ENCODE measurements at regions not wholly inside any gene's neighbourhood (a gene's known extent, or its start where the extent isn't known, plus 50 kb on each side); places are given as distances from the start of the nearest gene placed in this dataset.
"Not testable (repeated sequence)": the region's sequence is repeated elsewhere in the genome, so short reads cannot be mapped to it uniquely, and the experiment has no call there.

DNA sequence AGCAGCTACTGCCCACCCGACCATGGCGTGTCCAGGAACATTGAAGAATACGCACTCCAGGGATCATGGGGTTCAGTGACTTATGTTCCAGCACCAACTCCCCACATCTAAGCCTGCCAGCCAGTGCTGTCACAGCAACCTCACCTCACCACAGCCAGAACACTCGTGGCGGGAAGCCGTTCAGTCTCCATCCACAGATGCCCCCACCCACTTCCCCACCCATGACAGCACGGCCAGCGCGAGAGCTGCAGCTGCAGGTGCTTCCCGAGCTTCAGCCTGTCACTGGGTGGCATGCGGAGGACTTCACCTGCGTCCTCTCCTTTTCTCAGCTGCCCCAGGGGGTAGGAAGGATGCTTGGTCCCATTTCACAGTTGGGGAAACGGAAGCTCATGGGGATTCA is 50.3 kb downstream of the RBFOX3 start:
- DNase-seq: no peak

DNA sequence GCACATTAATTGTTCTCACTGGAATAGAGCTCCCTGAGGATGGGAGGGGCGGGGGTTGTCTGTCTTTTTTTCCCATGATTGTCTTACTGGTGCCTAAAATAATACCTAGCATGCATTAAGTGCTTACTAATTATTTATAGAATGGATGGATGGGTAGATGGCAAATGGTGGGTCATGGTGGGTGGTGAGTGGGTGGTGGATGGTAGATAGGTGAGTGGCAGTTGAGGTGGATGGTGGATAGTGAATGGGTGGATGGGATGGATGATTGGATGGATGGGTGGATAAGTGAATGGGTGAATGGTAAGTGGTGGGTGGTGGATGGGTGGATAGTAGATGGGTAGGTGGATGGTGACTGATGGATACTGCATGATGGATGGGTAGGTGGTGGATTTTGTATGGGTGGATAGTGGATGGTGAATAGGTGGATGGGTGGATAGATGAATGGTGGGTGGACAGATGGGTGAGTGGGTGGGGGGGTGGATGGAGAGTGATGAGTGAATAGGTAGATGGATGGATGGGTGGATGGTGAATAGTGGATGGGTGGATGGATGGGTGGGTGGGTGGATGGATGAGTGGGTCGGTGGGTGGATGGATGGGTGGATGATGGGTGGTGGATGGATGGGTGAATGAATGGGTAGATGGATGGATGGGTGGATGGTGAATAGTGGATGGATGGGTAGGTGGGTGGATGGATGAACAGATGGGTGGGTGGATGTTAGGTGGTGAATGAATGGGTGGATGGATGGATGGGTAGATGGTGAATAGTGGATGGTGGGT is 51.6 kb downstream of the RBFOX3 start:
- DNase-seq: no peak

DNA sequence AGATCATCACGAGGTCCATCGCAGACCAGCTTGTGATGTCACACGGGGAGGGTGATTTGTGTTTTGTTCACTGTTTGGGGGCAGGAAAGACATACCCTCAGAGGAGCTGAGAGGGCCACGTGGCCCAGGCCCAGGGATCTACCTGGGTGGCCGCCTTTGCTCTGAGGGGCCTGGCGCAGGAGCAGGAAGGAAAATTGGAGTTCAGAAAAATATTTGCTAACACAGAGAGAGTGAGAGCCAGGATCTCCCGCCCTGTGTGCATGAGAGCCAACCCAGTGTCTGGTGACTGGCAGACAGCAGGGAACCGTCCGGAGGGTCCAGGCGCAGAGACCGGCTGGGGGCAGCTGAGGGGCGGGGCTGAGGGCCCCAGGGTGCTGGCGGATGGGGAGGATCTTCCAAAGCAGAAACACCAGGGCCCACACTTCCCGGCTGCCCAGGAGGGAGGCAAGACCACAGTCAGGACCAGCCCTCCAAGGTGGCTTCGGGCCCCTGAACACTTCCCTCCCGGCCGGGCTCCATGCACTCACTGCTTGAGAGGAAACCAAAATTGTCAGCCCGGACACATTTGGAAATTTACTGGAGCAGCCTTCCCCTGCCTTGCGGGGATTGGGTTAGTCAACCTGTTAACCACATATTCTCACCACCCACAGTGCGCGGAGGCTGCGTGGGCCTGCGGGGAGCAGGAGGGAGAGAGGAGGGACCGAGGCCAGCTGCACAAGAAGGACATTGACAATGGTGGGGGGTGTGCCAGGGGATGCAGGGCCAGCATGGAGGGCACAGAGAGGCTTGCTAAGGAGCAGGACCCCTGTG is 52.6 kb downstream of the RBFOX3 start:
- no peak for DNase-seq

DNA sequence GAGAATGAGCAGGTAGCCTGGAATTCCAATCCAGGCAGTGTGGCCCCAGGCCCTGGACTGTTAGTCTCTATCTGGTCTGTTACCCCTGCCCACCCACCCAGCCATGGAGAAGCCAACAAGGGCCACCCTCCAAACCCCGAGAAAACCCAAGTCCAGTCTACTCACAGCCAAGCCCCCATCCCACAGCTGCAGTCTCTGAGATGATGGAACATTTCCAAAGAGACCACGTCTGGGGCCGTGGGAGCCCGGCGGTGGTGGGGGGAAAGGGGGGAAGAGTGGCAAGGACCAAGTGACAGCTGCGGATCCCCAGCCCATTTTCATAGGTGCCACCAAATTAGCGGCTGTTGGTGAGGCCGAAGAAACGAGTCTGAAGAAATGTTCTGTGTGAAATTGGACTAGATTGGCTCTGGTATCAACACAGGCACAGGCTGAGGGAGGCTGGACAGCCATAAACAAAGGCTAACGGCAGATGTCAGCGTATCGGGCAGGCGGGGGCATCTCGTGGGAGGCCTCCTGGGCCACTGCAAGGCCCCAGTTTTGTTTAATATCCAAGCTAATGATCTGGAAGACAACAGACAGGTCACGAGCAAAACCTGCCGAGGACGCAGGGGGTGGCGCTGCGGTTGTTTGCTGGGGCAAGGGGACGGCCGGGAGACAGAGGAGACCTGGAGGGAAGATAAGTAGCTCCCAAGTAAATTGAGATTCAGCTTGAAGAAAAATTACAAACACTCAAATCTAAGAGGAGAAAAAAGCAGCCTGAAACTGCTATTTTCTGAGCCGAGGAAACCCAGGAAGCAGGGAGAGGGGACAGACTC is 53.4 kb downstream of the RBFOX3 start:
- no peak for DNase-seq

DNA sequence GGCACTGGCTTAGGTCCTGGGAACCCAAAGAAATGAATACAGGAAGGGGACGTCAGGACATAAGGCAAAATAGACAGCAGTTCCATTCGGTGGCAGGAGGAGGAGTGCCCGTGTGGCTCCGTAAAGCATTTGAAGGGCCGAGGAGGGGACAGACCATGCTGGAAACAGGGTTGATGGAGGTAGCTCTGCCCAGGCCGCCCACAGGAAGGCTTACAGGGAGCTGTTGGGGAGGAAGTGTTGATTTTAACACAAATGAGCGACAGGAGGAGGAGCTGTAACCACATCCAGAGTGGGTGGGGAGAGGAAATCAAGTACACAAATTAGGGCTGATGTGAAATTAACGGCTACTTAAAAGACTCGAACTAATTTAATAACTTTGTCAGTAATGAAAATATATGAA is 54.6 kb downstream of the RBFOX3 start:
- no peak for DNase-seq

DNA sequence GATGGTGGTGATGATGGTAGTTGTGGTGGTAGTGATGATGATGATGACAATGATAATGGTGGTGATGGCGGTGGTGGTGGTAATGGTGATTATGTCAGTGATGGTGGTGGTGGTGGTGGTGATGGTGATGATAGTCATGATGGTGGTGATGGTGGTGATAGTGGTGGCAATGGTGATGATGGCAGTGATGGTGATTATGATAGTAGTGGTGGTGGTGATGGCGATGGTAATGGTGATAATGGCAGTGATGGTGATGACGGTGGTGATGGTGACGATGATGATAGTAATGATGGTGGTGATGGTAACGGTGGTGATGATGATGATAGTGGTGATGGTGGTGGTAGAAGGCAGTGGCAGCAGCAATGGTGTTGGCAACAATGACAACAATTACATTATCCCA is 55.3 kb downstream of the RBFOX3 start:
- no peak for DNase-seq

DNA sequence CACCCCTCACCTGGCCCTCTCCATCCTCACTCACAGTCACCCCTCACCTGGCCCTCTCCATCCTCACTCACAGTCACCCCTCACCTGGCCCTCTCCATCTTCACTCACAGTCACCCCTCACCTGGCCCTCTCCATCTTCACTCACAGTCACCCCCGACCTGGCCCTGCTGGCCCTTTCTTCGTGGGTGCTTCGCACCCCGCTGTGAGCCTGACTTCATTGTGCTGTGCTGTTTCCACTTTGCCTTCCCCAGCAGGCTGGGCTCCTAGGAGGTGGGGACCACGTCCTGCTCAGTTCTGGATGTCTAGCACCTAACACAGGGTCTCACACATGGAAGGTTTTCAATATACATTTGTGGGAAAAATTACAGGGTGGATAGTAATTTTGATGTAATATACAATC is 56.5 kb downstream of the RBFOX3 start:
- not testable (repeated sequence) for DNase-seq

DNA sequence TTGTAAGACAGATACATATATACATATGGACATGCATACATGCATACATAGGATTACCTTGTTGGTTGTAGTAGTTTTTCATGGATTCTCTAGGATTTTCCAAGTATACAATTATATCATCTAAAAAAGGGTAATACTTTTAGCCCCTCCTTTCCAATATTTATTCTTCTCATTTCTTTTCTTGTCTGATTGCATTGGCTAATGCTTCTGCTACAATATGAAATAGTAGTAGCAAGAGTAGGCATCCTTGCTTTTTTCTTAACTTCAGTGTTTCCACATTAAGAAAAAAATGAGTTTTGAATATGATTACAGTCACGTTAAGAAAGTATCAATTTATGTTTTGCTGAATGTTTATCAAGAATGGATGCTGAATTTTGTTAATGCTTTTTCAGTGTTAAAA is 58.0 kb downstream of the RBFOX3 start:
- no peak for DNase-seq

DNA sequence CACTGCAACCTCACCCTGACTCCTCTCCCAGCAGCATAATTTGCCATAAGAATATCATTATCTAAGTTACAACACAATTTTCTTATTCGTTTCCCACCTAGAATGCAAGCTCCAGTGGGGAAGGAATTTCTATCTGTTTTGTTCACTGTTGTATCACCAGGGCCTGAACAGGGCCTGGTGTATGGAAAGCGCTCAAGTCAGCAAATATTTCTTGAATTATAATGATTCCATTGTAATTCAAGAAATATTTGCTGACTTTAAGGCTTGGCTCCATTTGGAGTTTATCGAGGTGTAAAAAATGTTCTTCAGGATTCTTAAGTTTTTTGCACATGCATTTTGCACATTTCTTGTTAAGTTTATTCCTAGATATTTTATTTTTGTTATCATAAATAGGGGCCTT is 58.4 kb downstream of the RBFOX3 start:
- DNase-seq: no peak

DNA sequence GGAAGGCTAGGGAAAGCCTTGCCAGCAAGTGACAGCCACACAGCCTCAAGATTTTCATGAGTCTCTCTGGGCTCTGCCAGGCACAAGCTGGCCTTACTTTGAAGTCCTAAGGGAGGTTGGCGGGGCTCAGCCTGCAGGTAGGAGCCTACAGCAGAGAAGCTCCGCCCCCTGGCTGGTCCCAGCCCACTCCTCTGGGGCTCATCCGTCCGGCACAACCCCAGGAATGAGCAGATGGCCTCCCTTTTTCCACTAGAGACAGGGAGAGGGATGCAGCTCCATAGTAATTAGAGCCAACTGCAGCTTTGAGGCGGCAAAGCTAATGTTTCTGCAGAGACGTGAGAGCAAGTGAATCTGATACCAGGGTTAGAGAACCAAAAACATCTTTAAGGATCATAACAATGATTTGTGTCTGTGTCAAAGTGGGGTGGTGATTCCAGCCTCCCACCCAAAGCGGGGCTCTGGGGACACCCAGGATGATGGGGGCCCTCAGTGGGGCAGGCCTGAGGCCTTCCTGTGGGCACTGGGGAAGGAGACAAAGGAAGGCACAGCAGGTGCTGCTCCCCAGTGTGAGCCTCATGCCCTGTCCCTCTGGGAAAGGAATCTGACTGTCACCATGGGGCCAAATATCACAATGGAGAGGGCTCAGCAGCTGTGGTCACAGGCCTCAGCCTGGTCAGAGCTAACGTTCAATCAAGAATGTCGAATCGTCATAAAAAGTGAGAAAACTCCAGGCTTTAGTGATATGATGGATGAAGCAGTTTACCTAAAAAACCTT is 61.5 kb downstream of the RBFOX3 start:
- DNase-seq: no peak

DNA sequence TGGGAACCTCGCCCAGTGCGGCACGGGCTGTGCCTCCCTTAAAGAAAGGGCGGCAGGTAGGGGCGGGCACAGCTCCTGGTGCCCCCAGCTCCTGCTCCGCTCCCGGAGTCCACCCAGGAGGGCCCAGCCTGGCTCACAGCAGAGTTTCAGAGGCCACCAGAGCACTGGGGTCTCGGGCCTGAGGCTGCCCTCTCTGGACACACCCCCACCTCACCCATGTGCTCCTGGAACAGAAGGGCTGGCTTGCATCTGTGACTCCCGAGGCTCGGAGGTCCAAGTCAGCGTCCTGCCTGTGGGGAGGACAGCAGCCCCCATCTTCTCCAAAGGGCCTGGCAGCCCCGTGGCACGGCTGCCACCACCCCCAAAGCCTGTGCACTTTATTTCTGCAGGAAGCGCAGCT is 62.7 kb downstream of the RBFOX3 start:
- no peak for DNase-seq

DNA sequence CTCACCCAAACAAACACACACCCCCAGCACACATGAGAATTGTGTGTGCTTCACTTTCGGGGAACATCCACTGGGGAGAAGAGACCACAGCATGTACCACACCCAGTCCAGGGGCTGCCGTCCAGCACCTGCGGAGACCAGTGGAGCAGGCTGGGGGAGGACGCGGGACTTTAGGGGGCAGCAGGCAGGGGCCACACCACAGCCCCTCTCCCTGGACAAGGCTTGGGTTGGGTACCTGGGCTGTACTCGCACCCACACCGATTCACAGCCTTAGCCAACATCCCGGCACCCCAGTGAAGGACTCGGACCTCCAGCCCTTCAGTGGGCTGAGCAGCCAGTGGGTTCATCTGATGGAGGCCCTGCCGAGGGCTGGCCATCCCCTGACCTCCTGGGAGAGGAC is 63.3 kb downstream of the RBFOX3 start:
- no peak for DNase-seq

DNA sequence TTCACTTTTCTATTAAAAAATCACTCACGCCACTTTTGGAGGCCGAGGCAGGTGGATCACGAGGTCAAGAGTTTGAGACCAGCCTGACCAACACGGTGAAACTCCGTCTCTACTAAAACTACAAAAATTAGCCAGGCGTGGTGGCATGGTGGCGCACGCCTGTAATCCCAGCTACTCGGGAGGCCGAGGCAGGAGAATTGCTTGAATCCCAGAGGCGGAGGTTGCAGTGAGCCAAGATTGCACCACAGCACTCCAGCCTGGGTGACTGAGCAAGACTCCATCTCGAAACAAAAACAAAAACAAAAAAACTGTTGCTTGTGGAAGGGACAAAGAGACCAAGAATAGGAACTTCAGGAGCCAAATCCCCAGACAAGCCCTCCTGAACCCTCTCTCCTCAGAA is 63.7 kb downstream of the RBFOX3 start:
- DNase-seq: not testable (repeated sequence)

DNA sequence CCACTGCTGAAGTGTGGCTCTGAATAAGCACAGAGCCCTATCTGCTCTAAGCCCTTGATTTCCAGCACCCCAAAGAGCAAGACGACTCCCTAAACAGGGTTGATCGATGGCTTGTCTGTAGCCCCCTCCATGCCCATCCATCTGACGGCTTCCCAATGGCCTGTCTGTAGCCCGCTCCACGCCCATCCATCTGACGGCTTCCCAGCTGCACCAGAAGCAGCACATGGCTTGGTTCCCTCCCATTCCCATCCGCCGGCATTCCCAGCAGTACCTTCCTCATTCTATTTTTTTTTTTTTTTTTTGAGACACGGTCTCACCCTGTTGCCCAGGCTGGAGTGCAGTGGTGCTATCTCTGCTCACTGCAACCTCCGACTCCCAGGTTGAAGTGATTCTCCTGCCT is 64.5 kb downstream of the RBFOX3 start:
- no peak for DNase-seq

DNA sequence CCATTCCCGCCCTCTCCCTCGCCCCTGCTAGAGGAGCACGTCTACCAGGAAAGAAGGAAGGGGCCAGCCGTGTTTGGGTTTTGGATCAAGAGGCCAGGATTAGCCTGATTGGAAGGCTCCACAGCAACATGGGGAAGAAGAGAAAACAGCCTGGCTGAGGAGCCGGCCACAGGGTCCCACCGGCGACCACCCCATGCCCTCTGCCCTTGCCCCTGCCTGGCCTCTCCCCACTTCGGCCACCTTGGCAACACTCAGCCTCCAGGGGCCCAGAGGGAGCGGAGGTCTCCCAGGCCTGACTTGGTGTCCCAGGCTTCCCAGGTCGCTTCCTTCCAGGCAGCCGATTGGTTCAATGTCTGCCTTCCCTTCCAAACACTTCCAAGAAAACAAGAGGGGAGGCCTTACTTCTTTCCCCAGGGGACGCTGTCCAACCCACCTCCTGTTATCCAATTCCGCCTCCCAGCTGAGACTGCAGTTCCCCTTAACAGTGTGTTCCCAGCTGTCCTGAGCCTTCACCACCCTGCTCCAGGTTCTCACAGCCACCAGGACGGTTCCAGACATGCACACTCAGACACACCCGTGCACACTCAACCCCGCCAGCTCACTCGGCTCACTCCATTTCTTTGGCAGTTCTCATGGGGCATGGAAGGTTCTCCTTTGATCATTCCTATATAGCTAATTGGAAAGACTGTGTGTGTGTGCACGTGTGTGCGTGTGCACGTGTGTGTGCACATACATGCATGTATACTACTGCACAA is 65.4 kb downstream of the RBFOX3 start:
- DNase-seq: no peak

DNA sequence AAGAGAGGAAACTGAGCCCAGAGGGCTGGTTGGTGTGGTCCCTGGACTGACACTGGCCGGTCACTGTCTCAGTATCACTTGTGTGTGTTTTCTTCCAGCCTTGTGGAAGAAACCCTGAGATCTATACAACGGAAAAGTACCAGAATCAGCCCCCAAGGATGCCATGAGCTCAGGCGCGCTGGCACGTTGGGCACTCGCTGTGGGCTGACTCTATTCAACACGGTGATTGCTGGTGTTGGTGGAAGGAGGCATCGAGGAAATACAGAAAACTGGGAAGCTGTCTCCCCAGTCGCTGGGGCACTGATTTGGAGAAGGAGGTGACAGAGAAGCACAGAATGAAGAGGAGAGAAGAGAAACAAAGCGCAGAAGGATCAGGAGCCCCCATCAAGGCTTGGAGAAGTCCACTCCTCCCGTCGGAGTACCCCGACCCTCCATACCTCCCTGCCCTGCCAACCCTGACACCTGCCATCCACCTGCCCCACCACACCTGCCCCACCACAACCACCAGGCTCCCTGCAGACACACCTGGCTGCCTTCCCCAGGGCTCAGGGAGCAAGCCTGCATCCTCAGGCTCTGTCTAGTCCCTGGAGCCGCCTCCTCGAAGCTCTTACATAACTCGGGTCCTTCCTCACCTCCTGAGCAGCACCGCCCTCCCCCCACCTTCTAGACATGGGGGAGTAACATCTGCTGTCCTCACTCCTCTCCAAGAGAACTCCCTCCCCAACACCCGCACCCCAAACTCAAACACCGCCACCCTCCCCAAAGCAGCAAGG is 66.5 kb downstream of the RBFOX3 start:
- no peak for DNase-seq

DNA sequence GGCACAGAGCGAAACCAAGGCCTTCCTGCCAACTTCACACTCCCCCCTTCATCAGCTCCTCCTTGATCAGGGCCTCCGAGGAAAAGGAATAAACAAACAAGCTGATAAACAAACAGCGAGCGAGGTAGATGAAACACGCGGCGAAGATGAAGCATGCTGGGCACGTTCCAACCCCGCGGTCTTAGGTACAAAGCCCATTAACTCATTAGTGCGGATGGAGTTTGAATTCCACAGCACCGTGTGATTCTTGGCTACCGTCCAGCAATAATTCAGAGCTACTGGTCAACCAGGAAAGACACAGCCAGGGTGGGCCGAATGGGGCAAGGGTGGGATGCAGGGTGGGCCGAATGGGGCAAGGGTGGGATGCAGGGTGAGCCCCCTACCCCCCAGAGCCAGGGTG is 67.3 kb downstream of the RBFOX3 start:
- DNase-seq: no peak

DNA sequence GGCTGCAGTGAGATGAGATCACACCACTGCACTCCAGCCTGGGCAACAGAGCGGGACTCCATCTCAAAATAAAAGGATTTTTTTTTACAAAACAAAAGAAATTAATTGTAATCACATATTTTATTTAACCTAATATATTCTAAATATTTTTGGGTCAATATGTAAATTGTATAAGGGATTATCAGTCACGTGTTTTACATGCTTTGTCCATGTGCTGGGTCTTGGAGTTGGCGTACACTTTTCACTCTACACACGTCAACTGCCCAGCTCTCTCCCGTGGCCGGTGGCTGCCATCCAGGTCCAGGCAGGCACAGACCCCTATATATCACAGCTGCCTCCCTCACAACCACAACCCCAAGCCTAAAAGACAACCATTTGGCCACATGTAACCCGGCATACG is 68.1 kb downstream of the RBFOX3 start:
- no peak for DNase-seq

DNA sequence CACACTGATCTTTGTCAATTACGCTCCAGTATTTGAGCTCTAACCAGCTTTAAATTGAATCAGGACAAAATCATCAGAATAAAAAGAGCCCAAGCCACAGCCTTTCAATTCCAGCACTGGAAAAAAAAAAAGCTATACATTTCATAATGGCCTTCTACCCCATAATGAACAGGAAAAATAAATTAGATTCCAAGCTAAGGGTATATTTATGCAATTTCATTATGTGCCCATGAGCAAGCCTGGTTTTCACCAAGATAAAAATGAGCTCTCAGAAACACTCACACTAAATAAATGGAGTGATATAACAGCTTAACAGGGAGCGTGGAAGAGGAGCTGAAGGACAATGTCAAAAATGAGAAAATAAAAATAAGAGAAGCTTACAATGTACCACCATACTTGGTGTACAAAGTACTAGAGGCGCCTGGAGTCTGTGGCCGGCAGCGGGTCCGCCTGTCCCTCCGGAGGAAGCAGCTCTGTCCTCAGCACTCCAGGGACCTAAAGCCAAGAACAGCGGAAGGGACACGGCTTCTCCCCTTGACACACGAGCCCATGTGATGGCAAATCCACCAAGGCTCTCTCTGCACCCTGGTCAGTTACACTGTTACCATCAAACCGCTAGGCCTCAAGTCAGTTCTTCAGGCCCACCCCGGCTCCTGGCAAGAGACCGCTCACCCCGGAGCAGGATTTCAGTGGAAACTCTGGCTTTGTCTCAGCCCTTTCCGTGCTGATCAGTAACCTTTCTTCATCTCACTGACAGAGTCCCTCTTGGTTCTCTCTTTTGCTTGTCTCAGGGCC is 69.6 kb downstream of the RBFOX3 start:
- DNase-seq: no peak

Measured in fibroblast of skin of back (primary cell).